ENCODE measurements at regions not wholly inside any gene's neighbourhood (a gene's known extent, or its start where the extent isn't known, plus 50 kb on each side); places are given as distances from the start of the nearest gene placed in this dataset.

DNA sequence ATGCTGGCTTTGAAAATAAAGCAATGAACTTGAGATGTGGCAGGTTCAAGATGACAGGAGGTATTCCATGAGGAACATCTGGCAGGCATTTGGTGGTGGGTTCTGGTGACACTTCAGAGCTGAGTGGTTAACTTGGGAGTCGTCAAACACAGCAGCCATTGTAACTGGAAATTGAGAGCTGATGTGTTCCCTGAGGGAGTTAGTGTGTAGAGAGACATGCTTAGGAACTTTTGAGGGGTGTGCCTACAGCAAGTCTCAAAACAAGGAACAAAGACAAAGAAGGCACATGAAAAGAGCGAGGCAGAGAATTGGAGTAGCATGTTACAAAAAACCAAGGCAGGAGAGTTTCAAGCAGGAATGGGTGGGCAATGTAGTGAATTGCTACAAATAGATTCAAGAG, 53.9 kb upstream of the KL start:
- WGBS, 10 experiments = 32 to 100% (median 61%) methylated on average over 1 to 2 of the region's 2 CpGs; no CpG with 5 or more reads in 2 of the 10 experiments
- in situ Hi-C loops (cut with MboI; ENCODE audit: low pct_unique_long_range_greater_than_20kb in 2 of 9, low sequenced_read_pairs in 9 of 9, unreplicated experiment in 9 of 9) = no loop called here
- no peak for ATAC-seq (replicated peaks in 6 of 8)

DNA sequence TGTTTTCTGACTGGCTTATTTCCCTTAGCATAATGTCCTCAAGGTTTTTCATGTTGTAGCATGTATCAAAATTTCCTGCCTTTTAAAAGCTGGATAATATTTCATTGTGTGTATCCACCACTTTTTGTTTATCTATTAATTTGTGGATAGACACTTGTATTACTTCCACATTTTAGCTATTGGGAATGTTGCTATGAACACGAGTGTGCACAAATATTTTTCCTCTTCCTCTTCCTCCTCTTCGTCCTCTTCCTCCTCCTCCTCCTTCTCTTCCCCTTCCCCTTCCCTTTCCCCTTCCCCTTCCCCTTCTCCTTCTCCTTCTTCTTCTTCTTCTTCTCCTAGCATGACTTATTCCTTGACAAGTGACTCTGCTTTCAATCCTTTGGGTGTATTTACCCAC, 51.2 kb upstream of the KL start:
- H3K4me1 ChIP-seq (replicated peaks in 1 of 2) = peaks cover 7 to 10% of the 10 kb centered on the region in 2 donors
- no peak for ATAC-seq (replicated peaks in 6 of 8)
- H3K4me3 ChIP-seq = no peak overlapping the region
- H3K27ac ChIP-seq = no peak overlapping the region
- in situ Hi-C loops (cut with MboI; ENCODE audit: low pct_unique_long_range_greater_than_20kb in 2 of 9, low sequenced_read_pairs in 9 of 9, unreplicated experiment in 9 of 9) = no loop called here
- 51 to 100% (median 82%) methylated on average over 1 to 2 of the region's 2 CpGs; no CpG with 5 or more reads in 4 of the 10 experiments for WGBS, 10 experiments

More for the DNA sequence above, 53.9 kb upstream of the KL start:
- no peak overlapping the region for H3K4me3 ChIP-seq
- no peaks in the 10 kb centered on the region for H3K4me1 ChIP-seq (replicated peaks in 1 of 2)
- H3K27ac ChIP-seq = no peak overlapping the region

All from motor neuron (in vitro differentiated cells).